ENCODE measurements at regions not wholly inside any gene's neighbourhood (a gene's known extent, or its start where the extent isn't known, plus 50 kb on each side); places are given as distances from the start of the nearest gene placed in this dataset.

GRCh38 chr10:52682766-52683165 is 89.8 kb downstream of the MBL2 start:
- TF ChIP-seq CTCF (IDR thresholded peaks at IDR 0.05) = no peak
- TF ChIP-seq POLR2AphosphoS5 (IDR thresholded peaks at IDR 0.05) = no peak

Measured in upper lobe of left lung (tissue), 4 donors.